ENCODE measurements at regions not wholly inside any gene's neighbourhood (a gene's known extent, or its start where the extent isn't known, plus 50 kb on each side); places are given as distances from the start of the nearest gene placed in this dataset.

DNA sequence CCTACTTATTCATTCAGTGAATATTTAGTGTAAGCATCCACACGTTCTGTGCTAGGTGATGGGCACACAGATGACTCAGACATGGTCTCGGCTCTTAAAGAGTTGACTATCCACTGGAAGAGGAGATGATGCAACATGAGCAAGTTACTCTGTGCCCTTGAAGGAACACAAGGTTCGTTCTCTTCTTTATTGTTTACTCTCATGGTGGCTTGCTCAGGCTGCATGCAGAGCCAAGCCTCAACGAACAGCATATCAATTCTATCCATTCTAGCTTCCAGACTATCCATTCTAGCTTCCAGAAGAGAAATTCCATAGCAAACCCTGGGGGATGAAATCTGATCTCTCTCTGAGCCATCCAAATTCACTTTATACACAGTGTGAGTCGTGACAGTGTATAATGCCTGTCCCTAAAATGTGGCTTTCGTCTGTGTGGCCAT, 68.1 kb upstream of the CTAGE1 start:
- H3K9me3 Mint-ChIP-seq: no peaks in the 10 kb centered on the region
- no peaks in the 10 kb centered on the region for H3K27me3 Mint-ChIP-seq (ENCODE audit: insufficient read depth)
- H3K27ac Mint-ChIP-seq: no peak overlapping the region
- no peaks in the 10 kb centered on the region for H3K36me3 Mint-ChIP-seq (ENCODE audit: low read depth)
- H3K4me1 Mint-ChIP-seq (ENCODE audit: low read depth): no peaks in the 10 kb centered on the region
- intact Hi-C loops (cut with micrococcal nuclease): no loop called here
- H3K4me3 Mint-ChIP-seq: no peak overlapping the region
- DNase-seq (ENCODE audit: low spot score): no peak

DNA sequence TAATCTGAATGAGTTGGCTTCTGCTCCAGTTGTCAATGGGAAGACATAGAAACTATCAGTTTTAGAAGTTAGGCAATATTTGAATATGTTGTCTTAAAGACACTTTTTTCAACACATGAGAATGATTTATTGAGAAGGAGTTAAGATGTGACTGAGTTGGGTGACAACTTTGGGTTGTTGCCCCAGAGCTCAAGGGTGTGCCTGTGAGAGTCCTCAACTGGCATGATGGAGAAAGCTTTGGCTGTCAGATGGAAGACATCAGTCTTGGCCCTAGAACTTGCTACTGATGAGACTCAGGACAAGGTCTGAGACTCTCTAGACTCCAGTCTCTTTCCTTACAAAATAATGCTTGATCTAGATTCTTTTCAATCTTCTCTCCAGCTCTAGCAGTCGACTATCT, 69.0 kb upstream of the CTAGE1 start:
- no peaks in the 10 kb centered on the region for H3K9me3 Mint-ChIP-seq
- no peak overlapping the region for H3K4me3 Mint-ChIP-seq
- H3K4me1 Mint-ChIP-seq (ENCODE audit: low read depth): no peaks in the 10 kb centered on the region
- no peak overlapping the region for H3K27ac Mint-ChIP-seq
- DNase-seq (ENCODE audit: low spot score): no peak
- H3K36me3 Mint-ChIP-seq (ENCODE audit: low read depth): no peaks in the 10 kb centered on the region
- H3K27me3 Mint-ChIP-seq (ENCODE audit: insufficient read depth): no peaks in the 10 kb centered on the region
- intact Hi-C loops (cut with micrococcal nuclease): no loop called here

DNA sequence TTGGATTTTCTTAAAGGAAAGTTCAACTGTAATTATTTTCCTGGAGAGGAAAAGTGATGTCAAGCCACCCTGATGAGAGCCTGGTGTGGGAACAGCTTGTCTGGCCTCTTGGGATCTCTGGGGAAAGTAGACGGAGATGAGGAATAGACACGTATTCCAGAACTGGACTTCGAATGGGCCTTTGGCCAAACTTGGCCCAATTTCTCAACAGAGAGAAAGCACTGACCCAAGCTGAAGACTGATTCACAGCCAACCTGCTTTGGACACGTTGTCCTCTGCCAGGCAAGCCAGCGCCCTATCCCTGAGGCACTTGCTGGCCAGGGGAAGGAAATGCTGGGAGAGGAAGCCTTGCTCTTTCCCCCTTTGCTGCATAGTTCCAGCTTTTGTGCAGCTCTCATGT, 70.8 kb upstream of the CTAGE1 start:
- DNase-seq (ENCODE audit: low spot score): no peak
- Mint-ChIP-seq H3K9me3 (no peaks in the 10 kb centered on the region), H3K4me1 (ENCODE audit: low read depth) (no peaks in the 10 kb centered on the region), H3K27ac (no peak overlapping the region), H3K27me3 (ENCODE audit: insufficient read depth) (no peaks in the 10 kb centered on the region), H3K4me3 (no peak overlapping the region), H3K36me3 (ENCODE audit: low read depth) (no peaks in the 10 kb centered on the region)
- intact Hi-C loops (cut with micrococcal nuclease): no loop called here

DNA sequence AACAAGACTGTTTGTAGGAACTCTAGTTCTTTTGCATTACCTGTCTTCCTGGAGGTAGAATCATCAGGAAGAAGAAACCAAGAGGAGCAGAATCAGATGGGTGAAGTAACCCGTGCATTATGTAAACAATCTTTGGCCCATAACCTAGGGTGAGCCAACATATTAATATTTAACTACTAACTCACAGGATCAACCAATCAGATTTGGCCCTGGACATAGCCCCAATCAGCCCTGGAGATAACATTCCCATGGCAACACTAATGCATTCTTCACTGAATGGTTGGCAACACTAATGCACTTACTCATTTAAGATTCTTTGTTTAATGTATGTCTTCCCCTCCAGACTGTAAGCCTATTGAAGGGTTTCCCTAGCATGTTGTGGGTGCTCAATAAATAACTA, 72.0 kb upstream of the CTAGE1 start:
- DNase-seq (ENCODE audit: low spot score): no peak
- Mint-ChIP-seq H3K4me1 (ENCODE audit: low read depth) (no peaks in the 10 kb centered on the region), H3K36me3 (ENCODE audit: low read depth) (no peaks in the 10 kb centered on the region), H3K27ac (no peak overlapping the region), H3K4me3 (no peak overlapping the region), H3K27me3 (ENCODE audit: insufficient read depth) (no peaks in the 10 kb centered on the region), H3K9me3 (no peaks in the 10 kb centered on the region)
- intact Hi-C loops (cut with micrococcal nuclease): no loop called here

DNA sequence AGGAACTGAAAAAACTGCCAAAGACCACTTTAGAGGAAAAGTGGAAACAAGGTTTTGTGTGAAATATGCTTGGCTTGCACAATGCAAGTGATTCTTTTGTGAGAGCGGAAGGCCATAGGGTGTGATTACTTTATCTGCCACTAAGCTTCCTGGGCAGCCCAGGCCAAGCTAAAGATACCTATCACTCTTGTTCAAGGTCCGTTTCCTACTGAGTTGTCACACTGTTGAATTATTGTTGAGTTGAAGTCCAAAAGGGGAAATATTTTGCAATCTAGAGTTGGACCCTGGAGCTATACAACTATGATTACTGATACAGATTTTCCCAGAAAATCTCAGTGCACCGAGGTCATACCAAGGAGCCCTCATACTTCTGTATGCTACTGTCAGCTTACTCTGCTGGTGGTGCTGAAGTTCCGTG, 72.7 kb upstream of the CTAGE1 start:
- no peak for DNase-seq (ENCODE audit: low spot score)
- H3K9me3 Mint-ChIP-seq: no peaks in the 10 kb centered on the region
- H3K27ac Mint-ChIP-seq: no peak overlapping the region
- no peaks in the 10 kb centered on the region for H3K27me3 Mint-ChIP-seq (ENCODE audit: insufficient read depth)
- intact Hi-C loops (cut with micrococcal nuclease): no loop called here
- H3K4me1 Mint-ChIP-seq (ENCODE audit: low read depth): no peaks in the 10 kb centered on the region
- no peak overlapping the region for H3K4me3 Mint-ChIP-seq
- no peaks in the 10 kb centered on the region for H3K36me3 Mint-ChIP-seq (ENCODE audit: low read depth)

DNA sequence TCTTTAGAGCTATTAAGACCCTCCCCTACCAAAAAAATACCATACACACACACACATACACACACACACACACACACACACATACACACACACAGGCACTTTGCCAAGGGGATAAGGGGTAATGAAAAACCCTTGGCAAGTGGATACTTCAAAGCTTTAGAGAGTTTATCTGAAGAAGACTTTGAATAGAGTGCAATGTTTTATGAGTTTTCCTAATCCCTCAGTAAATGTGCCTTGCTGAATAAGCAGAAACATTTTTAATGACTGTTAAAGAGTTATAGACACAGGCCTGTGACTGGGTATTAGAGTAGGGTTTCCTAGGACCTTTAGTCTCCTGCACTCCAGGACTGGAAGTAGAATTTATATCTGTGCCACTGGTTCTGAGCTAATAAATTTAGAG, 75.5 kb upstream of the CTAGE1 start:
- no peak overlapping the region for H3K27ac Mint-ChIP-seq
- H3K36me3 Mint-ChIP-seq (ENCODE audit: low read depth): no peaks in the 10 kb centered on the region
- H3K4me3 Mint-ChIP-seq: no peak overlapping the region
- no peaks in the 10 kb centered on the region for H3K9me3 Mint-ChIP-seq
- intact Hi-C loops (cut with micrococcal nuclease): no loop called here
- no peak for DNase-seq (ENCODE audit: low spot score)
- no peaks in the 10 kb centered on the region for H3K4me1 Mint-ChIP-seq (ENCODE audit: low read depth)
- H3K27me3 Mint-ChIP-seq (ENCODE audit: insufficient read depth): no peaks in the 10 kb centered on the region

DNA sequence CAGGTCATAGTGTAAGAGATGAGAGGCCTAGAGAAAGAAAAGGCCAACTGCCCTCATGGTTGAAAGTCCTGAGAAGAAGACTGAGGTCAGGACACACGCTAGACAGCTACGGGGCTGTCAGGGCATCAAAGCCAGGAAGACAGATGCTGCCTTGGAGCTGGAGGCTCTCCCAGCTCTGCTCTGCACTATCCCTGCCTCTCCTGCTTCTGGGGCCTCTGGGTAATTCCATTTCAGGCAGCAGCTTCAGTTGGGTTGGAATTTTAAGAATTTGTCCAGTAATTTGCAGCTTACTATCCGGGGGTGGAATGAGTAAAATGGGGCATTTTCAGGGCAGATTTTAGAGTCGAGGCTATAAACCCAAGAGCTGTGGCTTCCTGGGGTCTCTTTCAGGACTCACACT, 76.2 kb upstream of the CTAGE1 start:
- no peak overlapping the region for H3K4me3 Mint-ChIP-seq
- H3K4me1 Mint-ChIP-seq (ENCODE audit: low read depth): no peaks in the 10 kb centered on the region
- H3K27me3 Mint-ChIP-seq (ENCODE audit: insufficient read depth): no peaks in the 10 kb centered on the region
- H3K27ac Mint-ChIP-seq: no peak overlapping the region
- intact Hi-C loops (cut with micrococcal nuclease): no loop called here
- DNase-seq (ENCODE audit: low spot score): no peak
- no peaks in the 10 kb centered on the region for H3K36me3 Mint-ChIP-seq (ENCODE audit: low read depth)
- no peaks in the 10 kb centered on the region for H3K9me3 Mint-ChIP-seq

DNA sequence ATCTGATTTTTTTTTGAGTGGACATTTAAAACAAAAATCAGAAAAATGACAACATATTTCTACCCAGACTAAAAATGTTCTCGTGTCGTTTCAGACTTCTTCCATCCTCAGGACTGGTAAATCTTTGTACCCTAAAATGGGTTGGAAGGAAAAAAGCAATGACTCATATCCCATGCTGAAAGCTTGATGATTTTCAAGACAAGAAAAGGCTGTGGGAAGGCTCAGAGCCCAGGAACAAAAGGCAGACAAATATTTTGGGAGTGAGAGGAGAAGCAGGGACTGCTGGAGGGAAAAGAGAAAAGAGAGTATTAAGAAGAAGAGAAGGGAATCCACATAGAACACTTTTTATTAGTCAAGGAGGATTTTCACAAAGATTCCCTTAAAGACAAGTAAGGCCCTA, 77.1 kb upstream of the CTAGE1 start:
- no peak for DNase-seq (ENCODE audit: low spot score)
- intact Hi-C loops (cut with micrococcal nuclease): no loop called here
- H3K27me3 Mint-ChIP-seq (ENCODE audit: insufficient read depth): no peaks in the 10 kb centered on the region
- H3K4me1 Mint-ChIP-seq (ENCODE audit: low read depth): no peaks in the 10 kb centered on the region
- H3K36me3 Mint-ChIP-seq (ENCODE audit: low read depth): no peaks in the 10 kb centered on the region
- H3K27ac Mint-ChIP-seq: no peak overlapping the region
- no peaks in the 10 kb centered on the region for H3K9me3 Mint-ChIP-seq
- no peak overlapping the region for H3K4me3 Mint-ChIP-seq

DNA sequence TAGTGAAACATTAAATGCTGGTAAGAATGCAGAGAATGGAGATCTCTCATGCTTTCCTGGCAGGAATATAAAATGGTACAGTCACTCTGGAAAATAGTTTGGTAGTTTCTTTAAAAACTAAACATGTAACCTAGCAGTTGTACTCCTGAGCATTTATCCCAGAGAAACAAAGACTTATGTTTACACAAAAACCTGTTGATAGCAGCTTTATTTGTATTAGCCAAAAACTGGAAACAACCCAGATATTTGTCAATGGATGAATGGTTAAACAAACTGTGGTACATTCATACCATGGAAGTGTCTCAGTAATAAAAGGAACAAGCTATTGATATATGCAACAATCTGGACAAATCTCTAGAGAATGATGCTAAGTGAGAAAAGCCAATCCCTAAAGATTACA, 81.7 kb upstream of the CTAGE1 start:
- Mint-ChIP-seq H3K4me3 (no peak overlapping the region), H3K27me3 (ENCODE audit: insufficient read depth) (no peaks in the 10 kb centered on the region), H3K9me3 (no peaks in the 10 kb centered on the region)

DNA sequence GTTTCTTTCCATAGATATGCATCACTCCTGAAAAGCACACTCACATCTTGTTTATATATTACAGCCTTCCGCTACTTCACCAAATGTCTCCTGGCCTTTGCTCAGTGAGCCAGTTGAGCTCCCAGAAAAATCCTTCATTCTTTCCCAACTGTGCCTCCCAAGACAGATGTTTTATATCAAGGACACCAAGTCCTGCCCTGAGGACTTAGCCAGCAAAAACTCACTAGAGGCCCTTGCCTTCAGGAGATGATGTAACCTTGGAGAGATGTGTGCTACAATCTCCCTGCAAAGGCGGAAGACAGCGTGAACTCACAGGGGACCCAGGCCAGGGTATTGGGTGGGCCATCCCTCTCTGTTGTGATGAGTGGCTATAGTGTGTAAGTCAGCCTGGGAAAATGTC, 86.1 kb upstream of the CTAGE1 start:
- Mint-ChIP-seq H3K27me3 (ENCODE audit: insufficient read depth) (no peaks in the 10 kb centered on the region), H3K4me1 (ENCODE audit: low read depth) (no peaks in the 10 kb centered on the region), H3K9me3 (no peaks in the 10 kb centered on the region), H3K4me3 (no peak overlapping the region), H3K36me3 (ENCODE audit: low read depth) (no peaks in the 10 kb centered on the region), H3K27ac (no peak overlapping the region)
- DNase-seq (ENCODE audit: low spot score): no peak
- intact Hi-C loops (cut with micrococcal nuclease): no loop called here

More for the DNA sequence above, 81.7 kb upstream of the CTAGE1 start:
- no peak for DNase-seq (ENCODE audit: low spot score)
- no peaks in the 10 kb centered on the region for H3K36me3 Mint-ChIP-seq (ENCODE audit: low read depth)
- no peak overlapping the region for H3K27ac Mint-ChIP-seq
- no peaks in the 10 kb centered on the region for H3K4me1 Mint-ChIP-seq (ENCODE audit: low read depth)
- intact Hi-C loops (cut with micrococcal nuclease): no loop called here

DNA sequence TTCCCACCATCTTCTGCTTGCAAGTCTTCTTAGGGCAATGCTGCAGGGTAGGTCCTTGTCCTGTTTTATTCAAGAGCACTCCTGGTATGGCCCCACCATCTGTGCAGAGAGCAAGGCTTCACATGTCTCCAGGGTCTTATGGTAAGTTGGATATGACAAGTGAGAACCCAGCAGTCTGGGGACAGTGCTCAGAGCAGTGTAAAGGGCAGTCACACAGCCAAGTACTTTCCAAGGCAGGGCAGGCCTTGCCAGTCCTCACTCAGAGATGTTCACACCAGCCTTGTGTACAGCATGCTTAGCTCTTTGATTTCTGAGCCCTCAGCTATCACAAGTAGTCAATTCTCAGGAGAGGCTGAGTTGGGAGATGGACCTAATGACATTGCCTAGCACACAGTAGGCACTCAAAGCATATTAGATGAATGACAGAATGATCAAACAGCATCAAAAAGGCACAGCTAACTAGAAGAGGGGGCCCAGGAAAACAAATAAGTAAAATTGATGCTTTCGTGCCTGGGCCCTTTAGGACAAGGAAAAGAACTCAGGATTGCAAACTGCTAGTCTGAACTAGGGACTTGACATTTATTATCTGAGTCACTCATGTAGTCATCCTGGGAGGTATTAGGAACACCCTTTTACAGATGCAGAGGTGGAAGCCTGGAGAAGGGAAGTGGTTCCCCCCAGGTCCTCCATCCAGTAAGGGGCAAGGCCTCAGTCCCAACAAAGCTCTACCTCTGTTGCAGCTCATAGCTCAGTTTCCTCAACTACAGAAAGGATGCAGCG, 86.7 kb upstream of the CTAGE1 start:
- Mint-ChIP-seq H3K4me3 (no peak overlapping the region), H3K27me3 (ENCODE audit: insufficient read depth) (no peaks in the 10 kb centered on the region), H3K36me3 (ENCODE audit: low read depth) (no peaks in the 10 kb centered on the region), H3K27ac (no peak overlapping the region), H3K4me1 (ENCODE audit: low read depth) (no peaks in the 10 kb centered on the region), H3K9me3 (no peaks in the 10 kb centered on the region)
- intact Hi-C loops (cut with micrococcal nuclease): no loop called here
- DNase-seq (ENCODE audit: low spot score): no peak

DNA sequence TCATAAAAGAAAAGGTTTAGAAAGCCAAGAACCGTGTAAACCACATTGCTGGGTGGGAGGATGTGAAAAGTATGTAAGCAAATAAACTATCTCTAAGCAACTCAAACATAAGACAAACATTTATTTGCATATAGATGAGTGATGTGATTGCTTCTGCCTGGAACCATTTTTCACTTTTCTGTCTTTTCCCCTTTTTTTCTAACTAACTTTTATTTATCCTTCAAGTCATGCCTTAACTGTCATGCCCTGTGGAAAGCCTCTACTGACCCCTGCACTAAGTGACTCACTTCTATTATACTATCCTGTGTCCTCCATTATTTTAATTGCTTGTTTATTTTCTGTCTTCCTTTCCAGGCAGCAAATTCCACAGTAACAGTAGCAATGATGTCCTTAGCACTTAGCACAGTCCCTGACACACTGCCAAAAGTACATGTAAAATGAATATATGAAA, 87.5 kb upstream of the CTAGE1 start:
- intact Hi-C loops (cut with micrococcal nuclease): no loop called here
- H3K4me3 Mint-ChIP-seq: no peak overlapping the region
- no peaks in the 10 kb centered on the region for H3K4me1 Mint-ChIP-seq (ENCODE audit: low read depth)
- no peak for DNase-seq (ENCODE audit: low spot score)
- H3K27ac Mint-ChIP-seq: no peak overlapping the region
- no peaks in the 10 kb centered on the region for H3K27me3 Mint-ChIP-seq (ENCODE audit: insufficient read depth)
- no peaks in the 10 kb centered on the region for H3K36me3 Mint-ChIP-seq (ENCODE audit: low read depth)
- no peaks in the 10 kb centered on the region for H3K9me3 Mint-ChIP-seq

DNA sequence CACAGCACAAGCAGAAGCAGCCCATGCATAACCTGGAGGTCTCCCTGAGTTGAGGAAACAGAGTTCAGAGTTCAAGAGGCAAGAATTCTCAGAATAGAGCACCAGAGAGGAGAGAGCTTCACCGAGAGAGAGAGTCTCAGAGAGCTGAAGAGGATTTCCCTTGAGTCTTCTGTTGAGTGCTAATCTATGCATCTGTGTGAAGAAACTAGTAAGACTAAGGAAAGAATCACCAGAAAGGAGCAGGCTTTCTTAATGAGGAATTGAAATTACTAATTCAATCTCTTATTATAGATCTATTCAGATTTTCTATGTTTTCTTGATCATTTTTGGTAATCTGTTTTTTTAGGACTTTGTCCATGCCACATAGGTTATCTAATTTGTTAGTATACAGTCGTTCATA, 89.3 kb upstream of the CTAGE1 start:
- no peak overlapping the region for H3K27ac Mint-ChIP-seq
- no peaks in the 10 kb centered on the region for H3K4me1 Mint-ChIP-seq (ENCODE audit: low read depth)
- H3K27me3 Mint-ChIP-seq (ENCODE audit: insufficient read depth): no peaks in the 10 kb centered on the region
- no peaks in the 10 kb centered on the region for H3K9me3 Mint-ChIP-seq
- no peak overlapping the region for H3K4me3 Mint-ChIP-seq
- intact Hi-C loops (cut with micrococcal nuclease): no loop called here
- DNase-seq (ENCODE audit: low spot score): no peak
- no peaks in the 10 kb centered on the region for H3K36me3 Mint-ChIP-seq (ENCODE audit: low read depth)

DNA sequence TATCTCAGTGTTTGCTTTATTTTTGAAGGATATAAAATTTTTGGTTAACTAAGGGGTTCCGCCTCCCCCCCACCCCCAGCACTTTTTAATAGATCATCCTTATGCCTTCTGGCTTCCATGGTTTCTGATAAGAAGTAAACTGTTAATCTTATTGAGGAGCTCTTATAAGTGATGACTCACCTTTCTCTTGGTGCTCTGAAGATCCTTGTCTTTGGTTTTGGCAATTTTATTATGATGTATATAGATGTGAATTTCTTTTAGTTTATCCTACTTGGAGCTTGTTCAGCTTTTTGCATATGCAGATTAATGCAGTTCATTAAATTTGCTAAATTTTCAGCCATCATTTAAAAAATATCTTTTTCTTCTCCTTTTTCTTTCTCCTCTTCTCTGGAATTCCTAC, 91.7 kb upstream of the CTAGE1 start:
- Mint-ChIP-seq H3K36me3 (ENCODE audit: low read depth) (no peaks in the 10 kb centered on the region), H3K27me3 (ENCODE audit: insufficient read depth) (no peaks in the 10 kb centered on the region), H3K27ac (no peak overlapping the region), H3K9me3 (no peaks in the 10 kb centered on the region), H3K4me1 (ENCODE audit: low read depth) (no peaks in the 10 kb centered on the region), H3K4me3 (no peak overlapping the region)
- DNase-seq (ENCODE audit: low spot score): no peak
- intact Hi-C loops (cut with micrococcal nuclease): no loop called here

Measured in activated T-helper 1 cell treated with anti-CD3 and anti-CD28 coated beads, Interleukin-12 subunit alpha, Interleukin-12 subunit beta, Interleukin-2, Interleukin-4 antibody, amounts not matched to agents 30 ng/mL and 10 ng/mL and 1 ng/mL, durations not matched to agents 14 hours and 24 hours and 36 hours (primary cell).